ENCODE measurements at regions not wholly inside any gene's neighbourhood (a gene's known extent, or its start where the extent isn't known, plus 50 kb on each side); places are given as distances from the start of the nearest gene placed in this dataset.
"Not testable (repeated sequence)": the region's sequence is repeated elsewhere in the genome, so short reads cannot be mapped to it uniquely, and the experiment has no call there.

DNA sequence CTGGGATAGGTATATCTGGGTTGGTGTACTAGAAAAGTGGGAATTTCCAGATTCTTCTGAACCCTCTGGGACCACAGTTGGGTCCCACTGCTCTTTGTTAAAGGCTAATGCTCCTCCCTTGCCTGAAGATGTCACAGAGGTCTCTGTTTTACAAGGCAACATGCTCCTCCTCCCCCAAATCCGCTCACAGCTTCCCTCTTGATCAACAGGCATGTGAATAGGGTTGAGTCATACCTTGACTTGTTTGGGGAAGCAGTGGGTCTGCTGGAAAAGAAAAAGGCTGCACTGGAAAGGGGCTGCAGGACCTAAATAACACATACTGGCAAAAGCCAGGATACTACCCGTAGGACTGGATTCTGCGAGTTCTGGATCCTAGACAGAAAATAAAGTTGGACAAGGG lies 165.4 kb upstream of the TMEM260 start:
- in situ Hi-C loops (cut with HindIII; ENCODE audit: low pct_unique_long_range_greater_than_20kb, low sequenced_read_pairs): no loop called here
- no peak for DNase-seq (ENCODE audit: low read depth, low spot score)

DNA sequence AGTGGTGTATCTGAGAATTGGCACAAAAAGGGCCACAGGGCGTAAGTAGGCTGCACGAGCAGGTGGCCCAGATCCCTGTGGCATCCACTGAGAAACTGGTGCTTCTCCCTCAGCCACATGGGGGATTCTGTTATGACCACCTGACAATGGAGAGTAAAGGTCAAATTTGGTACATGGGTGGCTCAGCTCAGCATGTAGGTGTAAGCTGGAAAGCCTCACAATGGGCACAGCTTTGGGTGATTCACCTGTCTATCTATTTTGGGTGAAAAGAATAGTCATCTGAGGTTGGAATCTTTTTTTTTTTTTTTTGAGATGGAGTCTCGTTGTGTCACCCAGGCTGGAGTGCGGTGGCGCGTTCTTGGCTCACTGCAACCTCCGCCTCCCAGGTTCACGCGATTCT lies 163.4 kb upstream of the TMEM260 start:
- in situ Hi-C loops (cut with HindIII; ENCODE audit: low pct_unique_long_range_greater_than_20kb, low sequenced_read_pairs): no loop called here
- DNase-seq (ENCODE audit: low read depth, low spot score): no peak

DNA sequence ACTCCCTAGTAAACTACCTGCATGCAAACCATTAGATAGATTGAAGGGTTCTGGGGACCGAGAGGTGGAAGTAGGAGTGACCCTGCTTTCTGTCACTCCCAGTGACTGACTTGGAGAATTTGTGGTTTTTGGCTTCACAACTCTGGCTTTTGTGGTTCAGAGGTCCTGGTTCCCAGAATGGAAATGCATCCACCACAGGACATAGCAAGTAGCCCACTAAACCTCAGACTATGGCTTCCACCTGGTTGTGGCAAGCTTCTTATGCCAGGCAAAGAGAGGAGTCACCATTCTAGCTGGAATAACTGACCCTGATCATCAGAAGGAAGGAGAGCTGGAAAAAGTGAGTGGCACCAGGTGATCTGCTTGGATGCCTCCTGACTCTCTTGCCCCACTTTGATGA lies 162.4 kb upstream of the TMEM260 start:
- in situ Hi-C loops (cut with HindIII; ENCODE audit: low pct_unique_long_range_greater_than_20kb, low sequenced_read_pairs): no loop called here
- no peak for DNase-seq (ENCODE audit: low read depth, low spot score)

DNA sequence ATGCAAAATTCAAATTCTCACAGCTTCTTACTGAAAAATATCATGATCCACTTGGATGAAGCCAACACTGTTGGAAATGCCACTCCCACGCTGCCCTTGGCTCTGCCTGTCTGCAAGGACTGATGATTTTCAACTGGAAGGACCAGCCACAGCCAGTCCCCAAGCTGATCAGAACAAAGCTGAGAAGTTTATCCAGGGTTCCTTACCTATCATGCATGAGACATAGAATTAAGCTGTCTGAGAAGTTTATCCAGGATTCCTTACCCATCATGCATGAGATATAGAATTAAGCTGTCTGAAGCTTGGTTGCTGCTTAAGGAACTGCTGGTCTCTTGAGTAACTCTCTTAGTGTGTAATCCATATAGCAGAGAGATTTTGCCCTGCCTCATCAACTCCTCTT lies 159.8 kb upstream of the TMEM260 start:
- in situ Hi-C loops (cut with HindIII; ENCODE audit: low pct_unique_long_range_greater_than_20kb, low sequenced_read_pairs): no loop called here
- DNase-seq (ENCODE audit: low read depth, low spot score): no peak

DNA sequence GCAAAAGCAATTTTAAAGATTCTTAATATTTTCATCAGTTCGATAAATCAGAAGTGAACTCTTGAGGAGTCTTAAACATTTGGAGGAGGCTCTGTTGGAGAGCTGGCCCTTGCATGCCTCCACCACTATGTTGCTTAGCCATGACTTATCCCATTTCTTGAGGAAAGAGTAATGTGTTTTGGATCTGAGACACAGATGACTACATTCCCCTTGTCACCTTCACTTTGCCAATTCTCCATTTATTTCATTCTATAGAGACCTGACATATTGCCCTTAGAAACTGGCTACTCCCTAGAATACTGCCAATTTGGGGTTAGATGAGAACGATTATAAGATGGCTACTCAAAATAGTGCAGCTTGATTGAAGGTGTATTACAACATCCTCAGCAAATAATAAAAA lies 157.4 kb upstream of the TMEM260 start:
- in situ Hi-C loops (cut with HindIII; ENCODE audit: low pct_unique_long_range_greater_than_20kb, low sequenced_read_pairs): no loop called here
- no peak for DNase-seq (ENCODE audit: low read depth, low spot score)

DNA sequence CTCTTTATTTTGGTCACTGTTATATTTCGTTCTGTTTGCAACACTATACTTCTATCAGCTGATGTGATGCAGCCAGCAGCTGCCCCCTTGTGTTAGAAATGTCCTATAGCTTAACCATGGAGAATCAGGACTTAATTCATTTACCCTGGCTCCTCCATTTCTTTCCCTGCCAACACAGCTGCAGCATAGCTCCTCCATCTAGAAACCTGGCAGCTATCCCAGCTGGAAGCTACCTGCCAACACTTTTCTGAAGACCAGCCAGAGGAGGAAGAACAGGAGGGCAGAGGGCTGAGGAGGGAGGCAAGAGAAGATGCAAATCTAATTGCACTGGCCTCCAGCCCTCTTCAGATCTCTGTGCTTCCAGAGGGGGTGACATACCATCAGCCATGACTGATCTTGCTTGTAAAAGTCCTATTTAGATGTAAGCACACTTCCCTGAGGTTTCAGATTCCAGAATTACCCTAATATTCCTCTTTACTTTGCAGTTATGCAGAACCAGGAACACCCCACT lies 156.8 kb upstream of the TMEM260 start:
- peak; percentile 65 for DNase-seq (ENCODE audit: low read depth, low spot score)
- in situ Hi-C loops (cut with HindIII; ENCODE audit: low pct_unique_long_range_greater_than_20kb, low sequenced_read_pairs): no loop called here

DNA sequence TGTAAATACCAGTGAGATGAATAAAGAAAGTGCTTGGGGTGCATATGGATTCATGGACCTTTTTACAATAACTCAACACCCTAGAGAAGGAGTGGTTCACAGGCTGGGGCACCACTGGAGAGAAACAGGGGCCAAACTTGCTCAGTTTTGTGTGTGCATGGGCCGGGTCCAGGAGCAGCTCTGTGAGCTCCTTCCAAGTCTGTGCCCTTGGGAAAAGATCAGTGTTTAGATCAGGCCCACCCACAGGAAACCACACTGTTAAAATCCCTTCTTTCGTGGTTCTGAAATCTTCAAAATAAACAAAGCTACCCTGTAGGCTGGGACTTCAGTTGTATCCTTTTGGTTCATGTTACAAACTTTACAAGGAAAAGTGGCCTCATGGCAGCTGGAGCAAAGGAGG lies 156.1 kb upstream of the TMEM260 start:
- no peak for DNase-seq (ENCODE audit: low read depth, low spot score)
- in situ Hi-C loops (cut with HindIII; ENCODE audit: low pct_unique_long_range_greater_than_20kb, low sequenced_read_pairs): no loop called here

DNA sequence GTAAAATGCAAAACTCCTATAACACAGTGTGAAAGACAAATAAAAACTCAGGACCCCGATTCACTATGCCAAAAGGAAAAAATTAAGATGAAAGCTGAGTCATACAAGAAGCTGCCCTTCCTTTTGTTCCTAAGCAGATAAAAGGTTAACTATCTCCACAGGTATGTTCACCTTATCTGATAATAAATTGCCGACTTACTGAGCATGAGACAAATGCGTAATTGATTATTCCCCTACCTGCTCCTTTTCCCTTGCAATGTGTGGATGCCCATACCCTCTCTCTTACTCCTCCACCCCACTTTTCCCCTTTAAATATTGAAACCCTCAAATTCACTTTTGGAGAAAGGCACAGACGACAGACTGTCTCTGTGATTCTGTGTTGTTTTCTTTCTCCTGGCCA lies 148.6 kb upstream of the TMEM260 start:
- DNase-seq (ENCODE audit: low read depth, low spot score): no peak
- in situ Hi-C loops (cut with HindIII; ENCODE audit: low pct_unique_long_range_greater_than_20kb, low sequenced_read_pairs): no loop called here

DNA sequence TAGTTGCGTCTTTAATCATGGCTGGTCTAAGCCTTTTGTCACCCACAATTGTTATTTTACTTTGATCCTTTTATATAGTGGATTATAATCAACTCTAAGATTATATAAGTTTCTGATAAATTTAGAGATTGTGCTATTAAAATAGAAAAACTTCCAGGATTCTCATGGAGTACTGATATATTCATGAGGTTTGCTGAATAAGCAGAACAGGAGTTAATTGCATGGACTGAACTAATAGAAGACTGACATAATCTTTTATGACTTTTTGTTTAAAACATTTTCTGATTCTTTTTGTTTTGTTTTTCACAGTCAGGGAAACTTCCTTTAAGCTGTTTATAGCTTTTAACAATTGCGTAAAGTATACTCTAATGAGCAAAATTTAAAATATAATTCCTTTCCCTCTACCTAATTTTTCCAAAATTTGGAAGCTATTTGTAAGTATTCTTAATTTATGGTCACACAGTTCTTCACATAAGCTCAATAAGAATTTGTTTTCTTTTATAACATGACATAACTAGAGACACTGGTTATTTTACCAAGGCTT lies 129.9 kb upstream of the TMEM260 start:
- DNase-seq (ENCODE audit: low read depth, low spot score): no peak
- in situ Hi-C loops (cut with HindIII; ENCODE audit: low pct_unique_long_range_greater_than_20kb, low sequenced_read_pairs): no loop called here

DNA sequence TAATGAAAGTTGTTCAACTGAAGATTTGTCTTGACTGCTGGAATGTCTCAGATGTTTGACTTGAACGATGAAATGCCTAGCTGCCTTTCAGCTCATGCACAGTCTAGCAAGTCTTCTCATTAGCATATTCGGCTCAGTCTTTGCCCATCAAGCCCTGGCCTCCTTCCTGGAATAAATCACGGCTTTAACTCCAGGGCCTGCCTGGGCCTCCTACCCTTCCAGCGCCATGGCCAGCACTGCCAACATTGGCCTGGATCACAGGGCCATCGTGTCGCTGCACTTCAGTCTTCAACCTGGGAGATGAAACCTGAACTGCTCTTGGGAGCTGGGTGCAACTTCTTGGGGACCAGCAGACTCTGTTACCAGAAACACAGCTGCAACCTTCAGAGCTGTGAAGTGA lies 126.7 kb upstream of the TMEM260 start:
- in situ Hi-C loops (cut with HindIII; ENCODE audit: low pct_unique_long_range_greater_than_20kb, low sequenced_read_pairs): no loop called here
- no peak for DNase-seq (ENCODE audit: low read depth, low spot score)

DNA sequence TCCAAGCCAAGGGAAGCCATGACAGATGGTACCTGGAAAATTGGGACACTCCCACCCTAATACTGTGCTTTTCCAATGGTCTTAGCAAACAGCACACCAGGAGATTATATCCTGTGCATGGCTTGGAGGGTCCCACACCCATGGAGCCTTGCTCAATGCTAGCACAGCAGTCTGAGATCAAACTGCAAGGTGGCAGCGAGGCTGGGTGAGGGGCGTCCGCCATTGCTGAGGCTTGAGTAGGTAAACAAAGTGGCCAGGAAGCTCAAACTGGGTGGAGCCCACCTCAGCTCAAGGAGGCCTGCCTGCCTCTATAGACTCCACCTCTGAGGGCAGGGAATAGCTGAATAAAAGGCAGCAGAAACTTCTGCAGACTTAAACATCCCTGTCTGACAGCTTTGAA lies 124.9 kb upstream of the TMEM260 start:
- in situ Hi-C loops (cut with HindIII; ENCODE audit: low pct_unique_long_range_greater_than_20kb, low sequenced_read_pairs); DNase-seq (ENCODE audit: low read depth, low spot score): not testable (repeated sequence)

DNA sequence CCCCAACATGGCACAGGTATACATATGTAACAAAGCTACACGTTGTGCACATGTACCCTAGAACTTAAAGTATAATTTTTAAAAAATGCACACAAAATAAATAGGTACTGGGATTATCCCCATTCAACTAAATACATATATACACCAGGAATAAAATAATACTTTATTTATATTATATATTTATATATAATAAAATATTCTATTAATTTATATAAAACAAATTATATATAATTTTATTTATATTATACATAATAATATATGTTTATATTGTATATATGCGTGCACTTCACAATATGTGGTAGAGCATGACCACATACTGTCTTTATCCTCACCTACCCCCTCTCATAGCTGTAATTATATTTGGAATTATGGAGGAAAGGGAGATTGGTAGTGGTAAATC lies 119.1 kb upstream of the TMEM260 start:
- no peak for DNase-seq (ENCODE audit: low read depth, low spot score)
- in situ Hi-C loops (cut with HindIII; ENCODE audit: low pct_unique_long_range_greater_than_20kb, low sequenced_read_pairs): no loop called here

DNA sequence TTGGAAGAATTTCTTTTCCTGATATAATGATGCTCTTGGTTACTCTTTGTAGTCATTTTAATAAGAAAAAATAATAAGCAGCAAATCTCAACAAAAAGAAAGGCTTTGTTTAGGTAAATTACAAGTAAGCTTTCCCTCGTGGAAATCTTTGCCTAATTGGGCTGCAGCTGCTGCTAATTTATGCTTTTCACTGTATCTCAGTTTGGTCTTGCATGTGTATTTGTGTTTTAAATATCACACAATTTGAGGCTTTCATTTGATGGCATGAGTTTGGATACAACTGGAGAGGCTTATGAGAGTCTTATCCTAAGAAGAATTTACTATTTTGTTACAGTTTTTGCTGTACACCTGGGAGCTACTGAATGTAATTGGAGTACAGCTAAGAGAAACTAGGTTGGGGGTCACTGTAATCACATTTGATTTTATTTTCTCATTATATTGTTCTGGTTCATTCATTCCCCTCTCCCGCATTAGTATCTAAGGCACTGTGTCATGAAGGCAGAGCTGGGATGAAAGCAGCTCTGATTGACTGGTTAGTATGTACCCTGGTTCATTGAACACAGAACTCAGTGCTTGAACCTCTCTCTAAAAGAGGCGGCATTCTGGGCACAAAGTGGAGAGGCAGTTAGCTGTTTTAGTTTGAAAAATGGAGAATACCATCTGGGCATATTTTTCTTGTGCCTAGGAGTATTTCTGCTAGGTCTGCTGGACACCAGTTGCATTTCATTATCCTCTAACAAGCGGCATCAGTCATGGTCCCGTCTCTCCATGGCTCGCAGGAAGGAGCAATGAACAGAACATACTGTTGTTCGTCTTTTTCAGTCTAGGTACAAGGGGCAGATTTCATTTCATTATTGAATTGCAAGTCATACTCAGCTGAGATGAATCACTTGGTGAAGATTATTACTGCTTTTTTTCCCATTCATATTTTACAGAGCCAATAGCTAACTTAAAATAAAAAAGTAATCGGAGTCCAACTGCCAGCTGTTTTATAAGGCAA lies 118.0 kb upstream of the TMEM260 start:
- DNase-seq (ENCODE audit: low read depth, low spot score): peak; percentile 58
- in situ Hi-C loops (cut with HindIII; ENCODE audit: low pct_unique_long_range_greater_than_20kb, low sequenced_read_pairs): no loop called here

DNA sequence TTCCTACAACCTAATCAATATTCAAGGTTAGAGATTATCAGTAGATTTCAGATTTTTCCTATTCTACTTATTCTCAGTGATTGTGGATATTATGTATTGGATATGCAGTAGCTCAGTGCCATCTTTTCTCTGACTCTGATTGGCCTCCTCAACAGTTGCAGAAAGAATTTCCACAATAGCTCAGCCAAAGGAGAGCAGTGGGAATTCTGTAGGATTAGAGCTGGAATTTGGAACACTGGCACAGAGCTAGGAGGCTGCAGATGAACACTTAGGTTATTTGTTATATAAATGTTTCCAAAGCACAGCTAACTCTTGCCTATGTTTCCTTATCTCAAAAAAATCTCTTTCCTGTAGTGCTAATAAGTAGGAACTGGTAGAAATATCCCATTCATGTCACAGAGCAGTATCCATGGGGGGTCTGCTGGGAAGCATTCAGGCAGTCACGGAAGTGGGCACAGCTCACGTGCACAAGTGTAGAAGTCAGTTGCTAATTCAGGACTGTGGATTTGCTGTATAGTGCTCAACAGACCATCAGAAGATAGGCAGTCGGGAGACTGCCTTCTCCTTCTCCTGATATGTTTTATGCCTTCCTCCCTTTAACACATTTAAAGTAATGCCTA lies 116.2 kb upstream of the TMEM260 start:
- no peak for DNase-seq (ENCODE audit: low read depth, low spot score)
- in situ Hi-C loops (cut with HindIII; ENCODE audit: low pct_unique_long_range_greater_than_20kb, low sequenced_read_pairs): no loop called here

DNA sequence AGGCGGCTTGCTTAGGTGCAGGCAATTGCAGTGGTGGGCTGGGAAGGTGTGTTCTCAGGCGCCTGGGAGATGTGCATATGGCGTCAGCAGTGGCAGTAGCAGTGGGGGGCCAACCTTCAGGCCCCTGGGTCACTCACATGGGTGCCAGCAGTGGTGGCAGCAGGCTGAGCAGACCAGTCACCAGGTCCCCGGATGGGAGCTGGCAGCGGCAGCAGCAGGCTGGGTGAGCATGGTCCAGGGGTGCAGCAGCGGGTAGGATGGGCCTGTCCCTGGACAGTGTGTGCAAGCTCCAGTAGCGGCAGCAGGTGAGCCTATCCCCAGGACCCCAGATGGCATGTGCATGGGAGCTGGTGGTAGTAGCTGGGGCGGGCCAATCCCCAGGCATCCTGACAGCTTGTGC lies 108.5 kb upstream of the TMEM260 start:
- in situ Hi-C loops (cut with HindIII; ENCODE audit: low pct_unique_long_range_greater_than_20kb, low sequenced_read_pairs): no loop called here
- no peak for DNase-seq (ENCODE audit: low read depth, low spot score)

DNA sequence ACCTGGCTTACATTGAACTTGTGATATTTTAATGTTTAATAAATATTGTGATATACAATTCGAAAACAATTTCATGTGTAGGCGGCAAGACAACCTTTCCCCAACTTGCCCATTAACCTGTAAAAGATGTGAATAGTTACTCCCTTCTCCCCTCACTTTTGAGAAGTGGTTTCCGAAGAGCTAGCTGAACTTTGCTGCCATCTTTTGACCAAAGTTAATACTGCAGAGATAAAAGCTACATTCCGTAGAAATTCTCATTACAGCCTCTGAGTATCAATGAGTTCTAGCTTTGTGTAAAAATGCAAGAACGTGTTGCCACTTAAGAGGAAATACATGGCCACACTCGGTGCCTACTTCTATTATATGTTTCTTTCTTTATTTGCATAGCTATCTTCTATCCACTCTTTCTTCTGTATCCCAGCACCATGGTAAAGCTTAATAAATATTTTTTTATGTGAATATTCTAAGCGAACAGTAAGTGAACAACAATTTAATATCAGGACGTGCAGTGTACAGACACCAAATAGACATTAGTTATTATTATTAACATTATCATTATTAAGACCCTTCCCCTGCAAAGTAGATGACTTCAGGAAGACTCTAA lies 105.1 kb upstream of the TMEM260 start:
- in situ Hi-C loops (cut with HindIII; ENCODE audit: low pct_unique_long_range_greater_than_20kb, low sequenced_read_pairs): no loop called here
- DNase-seq (ENCODE audit: low read depth, low spot score): peak; percentile 65

DNA sequence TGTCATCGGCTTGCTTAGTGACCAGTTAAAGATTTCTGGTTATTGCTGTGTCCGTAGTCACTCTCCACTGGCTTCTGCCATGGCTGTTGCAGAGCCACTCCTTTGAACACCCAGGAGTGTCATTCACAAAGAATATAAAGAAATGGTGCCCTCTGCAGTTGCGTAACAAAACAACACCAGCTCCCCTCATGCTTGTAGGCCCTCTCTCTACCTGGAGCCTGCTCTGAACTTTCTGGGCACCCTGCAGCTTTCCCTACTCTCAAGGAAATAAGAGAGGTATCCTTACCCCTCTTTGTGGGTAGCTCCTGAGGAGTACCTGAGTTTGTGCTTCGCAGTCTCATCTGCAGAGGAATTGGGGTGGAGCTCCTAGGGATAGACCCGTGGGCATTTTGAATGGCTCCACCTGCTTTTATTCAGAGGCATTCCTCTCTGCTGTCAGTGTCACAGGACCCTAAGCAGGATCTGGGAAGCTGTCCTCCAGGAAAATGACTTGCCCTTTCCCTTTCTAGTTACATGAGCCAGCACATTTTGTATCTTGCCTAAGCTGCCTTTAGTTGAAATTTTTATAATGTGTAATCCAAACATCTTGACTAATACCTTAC lies 97.2 kb upstream of the TMEM260 start:
- peak; percentile 53 for DNase-seq (ENCODE audit: low read depth, low spot score)
- in situ Hi-C loops (cut with HindIII; ENCODE audit: low pct_unique_long_range_greater_than_20kb, low sequenced_read_pairs): no loop called here

DNA sequence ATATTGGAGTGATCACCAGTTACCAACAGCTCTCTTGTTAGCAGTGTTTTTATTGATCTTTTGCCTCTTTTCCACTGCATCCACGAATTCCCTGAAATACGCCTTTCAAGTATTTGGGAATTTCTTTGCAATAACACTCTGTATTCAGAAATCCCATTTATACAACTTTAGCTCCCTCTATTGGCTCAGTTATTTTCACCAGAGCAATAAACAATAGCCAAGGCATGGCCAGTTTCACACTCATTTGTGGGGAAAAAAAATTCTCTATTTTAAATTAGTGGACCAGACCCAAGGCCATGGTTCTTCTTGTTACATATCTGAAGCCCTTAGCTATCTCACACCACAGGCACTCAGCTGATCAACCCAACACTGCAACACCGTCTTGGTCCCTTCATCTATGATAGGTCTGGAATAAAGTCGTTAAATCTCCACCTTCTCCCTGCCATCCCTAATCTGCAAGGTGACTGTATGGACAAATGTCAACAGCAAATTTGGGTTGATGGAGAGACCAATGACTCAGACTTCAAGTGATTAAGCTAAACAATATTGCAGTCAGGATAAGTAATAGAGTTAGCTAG lies 92.4 kb upstream of the TMEM260 start:
- in situ Hi-C loops (cut with HindIII; ENCODE audit: low pct_unique_long_range_greater_than_20kb, low sequenced_read_pairs): no loop called here
- DNase-seq (ENCODE audit: low read depth, low spot score): peak; percentile 57

All from SK-MEL-5 (cell line).